ENCODE measurements at regions not wholly inside any gene's neighbourhood (a gene's known extent, or its start where the extent isn't known, plus 50 kb on each side); places are given as distances from the start of the nearest gene placed in this dataset.
"Not testable (repeated sequence)": the region's sequence is repeated elsewhere in the genome, so short reads cannot be mapped to it uniquely, and the experiment has no call there.

- not testable (repeated sequence) for TF ChIP-seq EZH2 (IDR thresholded peaks at IDR 0.05; ENCODE audit: low read length, unreplicated experiment); EZH2phosphoT487 (IDR thresholded peaks at IDR 0.05; ENCODE audit: borderline replicate concordance, low read length)
- TF ChIP-seq, protein P1, sequence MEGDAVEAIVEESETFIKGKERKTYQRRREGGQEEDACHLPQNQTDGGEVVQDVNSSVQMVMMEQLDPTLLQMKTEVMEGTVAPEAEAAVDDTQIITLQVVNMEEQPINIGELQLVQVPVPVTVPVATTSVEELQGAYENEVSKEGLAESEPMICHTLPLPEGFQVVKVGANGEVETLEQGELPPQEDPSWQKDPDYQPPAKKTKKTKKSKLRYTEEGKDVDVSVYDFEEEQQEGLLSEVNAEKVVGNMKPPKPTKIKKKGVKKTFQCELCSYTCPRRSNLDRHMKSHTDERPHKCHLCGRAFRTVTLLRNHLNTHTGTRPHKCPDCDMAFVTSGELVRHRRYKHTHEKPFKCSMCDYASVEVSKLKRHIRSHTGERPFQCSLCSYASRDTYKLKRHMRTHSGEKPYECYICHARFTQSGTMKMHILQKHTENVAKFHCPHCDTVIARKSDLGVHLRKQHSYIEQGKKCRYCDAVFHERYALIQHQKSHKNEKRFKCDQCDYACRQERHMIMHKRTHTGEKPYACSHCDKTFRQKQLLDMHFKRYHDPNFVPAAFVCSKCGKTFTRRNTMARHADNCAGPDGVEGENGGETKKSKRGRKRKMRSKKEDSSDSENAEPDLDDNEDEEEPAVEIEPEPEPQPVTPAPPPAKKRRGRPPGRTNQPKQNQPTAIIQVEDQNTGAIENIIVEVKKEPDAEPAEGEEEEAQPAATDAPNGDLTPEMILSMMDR (conservative IDR thresholded peaks at IDR 0.05; ENCODE audit: low read depth, low read length): not testable (repeated sequence)
Observed at GRCh38 chr2:113328973-113329372, 50.3 kb upstream of the PAX8 start.

Data from PC-3 (cell line).